ENCODE measurements at regions not wholly inside any gene's neighbourhood (a gene's known extent, or its start where the extent isn't known, plus 50 kb on each side); places are given as distances from the start of the nearest gene placed in this dataset.
A peak's percentile ranks its signal among the peaks of the same experiment; 100 is the strongest.

DNA sequence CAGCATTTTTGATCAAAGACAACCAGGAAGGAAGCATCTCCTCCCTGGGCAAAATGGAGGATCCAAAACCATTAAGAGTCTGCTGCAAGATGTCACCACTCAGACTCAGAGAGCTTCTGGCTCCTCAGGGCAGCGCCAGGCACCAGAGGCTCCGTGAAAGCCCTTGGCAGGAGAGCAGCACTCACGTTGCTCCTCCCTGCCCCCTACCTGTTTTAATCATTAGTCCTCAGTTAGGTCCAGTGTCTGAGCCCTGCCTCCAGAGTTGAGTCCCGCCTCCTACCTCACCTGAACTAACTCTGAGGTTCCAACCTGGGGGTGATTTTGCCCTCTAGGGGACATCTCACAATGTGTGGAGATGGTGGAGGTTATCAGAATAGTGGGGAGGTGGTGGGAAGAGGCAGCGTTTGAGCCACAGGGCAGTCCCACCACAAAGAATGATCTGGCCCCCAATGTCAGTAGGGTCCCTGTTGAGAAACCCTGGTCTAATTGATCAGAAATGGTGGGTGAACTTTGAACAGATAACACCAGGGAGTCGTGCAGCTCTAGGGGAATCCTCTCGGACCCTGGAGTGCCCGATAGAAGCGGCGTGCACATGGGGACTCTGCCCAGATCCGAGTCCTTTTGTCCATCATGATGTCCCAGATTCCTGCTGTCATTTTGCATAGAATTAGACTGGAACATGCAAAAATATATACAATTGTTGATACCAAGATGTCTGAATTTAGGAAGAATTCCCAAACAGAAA is 156.7 kb upstream of the DIO3 start:
- TF ChIP-seq POLR2A (IDR thresholded peaks at IDR 0.05) (no peak), CTCF (IDR thresholded peaks at IDR 0.05) (peak in 1 of 4 donors; percentile 6)
- H3K9me3 ChIP-seq, result no peaks in the 10 kb centered on the region
- intact Hi-C loops (cut with DNase I), result loop anchor here (10.0 kb wide), 2 partner anchors 70 to 150 kb away; no protein-coding TSS in a partner anchor
- no peak for DNase-seq
- peak overlapping the region; percentile 3 to 75 (median 65) for H3K27ac ChIP-seq
- no peaks in the 10 kb centered on the region for H3K36me3 ChIP-seq
- H3K27me3 ChIP-seq, result no peaks in the 10 kb centered on the region
- WGBS (ENCODE audit: insufficient coverage, low coverage, low lambda C conversion rate, missing lambda C conversion rate), result 40% methylated on average over 9 of the region's 11 CpGs
- peak; percentile 26 to 45 (median 34) for ATAC-seq
- H3K4me1 ChIP-seq, result peaks cover 0 to 15% (median 7%) of the 10 kb centered on the region in 4 donors
- H3K4me3 ChIP-seq, result no peak overlapping the region

DNA sequence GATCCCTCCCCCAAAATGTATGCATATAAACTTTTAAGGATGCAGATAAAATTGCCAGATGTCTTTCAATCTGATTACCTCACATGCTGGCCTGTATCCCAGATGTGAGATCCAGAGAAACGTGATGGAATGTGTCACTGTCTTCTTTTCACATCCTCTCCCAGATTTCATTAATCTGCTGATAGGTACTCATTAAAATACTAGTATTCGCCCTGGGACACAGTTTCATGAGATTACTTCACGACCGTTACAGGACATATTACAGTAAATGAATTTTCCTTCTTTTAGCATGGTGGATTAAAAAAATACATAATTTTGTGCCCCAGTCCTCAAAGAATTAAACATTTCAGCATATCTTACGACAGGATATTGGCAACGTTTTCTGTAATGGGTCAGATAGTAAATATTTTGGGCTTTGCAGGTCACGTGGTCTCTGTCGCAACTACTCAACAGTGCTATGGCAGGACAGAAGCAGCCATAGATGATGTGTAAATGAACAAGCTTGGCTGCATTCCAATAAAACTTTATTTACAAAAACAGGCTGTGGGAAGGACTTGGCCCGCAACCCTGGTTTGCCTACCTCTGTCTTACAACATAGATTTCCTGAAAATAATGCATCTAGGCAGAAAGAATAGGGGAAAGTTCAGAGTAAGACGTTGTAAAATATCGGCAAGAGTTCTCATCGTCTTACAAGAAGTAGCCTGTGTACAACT is 156.0 kb upstream of the DIO3 start:
- DNase-seq, result peak; percentile 73 to 89 (median 81)
- no peak for TF ChIP-seq POLR2A (IDR thresholded peaks at IDR 0.05)
- Histone ChIP-seq H3K9me3 (no peaks in the 10 kb centered on the region), H3K27ac (peak overlapping the region; percentile 34 to 85 (median 65)), H3K4me3 (peak overlapping the region in 2 of 3 donors; percentile 28 to 36), H3K27me3 (no peaks in the 10 kb centered on the region), H3K4me1 (peaks cover 0 to 15% (median 7%) of the 10 kb centered on the region in 4 donors), H3K36me3 (no peaks in the 10 kb centered on the region)
- 14% methylated on average over 12 of the region's 12 CpGs for WGBS (ENCODE audit: insufficient coverage, low coverage, low lambda C conversion rate, missing lambda C conversion rate)
- ATAC-seq, result peak; percentile 67 to 88 (median 72)
- intact Hi-C loops (cut with DNase I), result loop anchor here (10.0 kb wide), 2 partner anchors 69 to 149 kb away; no protein-coding TSS in a partner anchor

DNA sequence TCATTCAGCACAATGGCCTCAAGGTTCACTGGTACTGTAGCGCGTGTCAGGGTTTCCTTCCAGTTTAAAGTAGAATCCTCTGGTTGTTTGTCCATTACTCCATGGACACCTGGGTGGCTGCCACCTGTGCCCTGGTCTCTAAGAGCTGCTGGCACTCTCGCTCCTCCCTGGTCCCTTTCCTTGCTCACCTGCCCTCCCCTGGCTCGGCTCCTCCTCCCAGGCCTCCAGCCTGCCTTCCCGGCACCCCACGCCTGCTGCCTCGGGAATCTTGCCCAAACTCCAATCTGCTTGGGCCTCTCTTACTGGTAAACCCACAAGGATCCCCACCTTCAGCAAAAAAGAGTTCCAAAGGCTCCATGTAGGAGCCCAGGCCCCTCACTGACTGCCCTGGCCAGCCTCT is 154.4 kb upstream of the DIO3 start:
- ATAC-seq (peak in 2 of 4 donors; percentile 8 to 26), DNase-seq (no peak)
- WGBS (ENCODE audit: insufficient coverage, low coverage, low lambda C conversion rate, missing lambda C conversion rate), result 96% methylated on average over 5 of the region's 7 CpGs
- no peak overlapping the region for H3K27ac ChIP-seq
- no peaks in the 10 kb centered on the region for H3K9me3 ChIP-seq
- peaks cover 0 to 15% (median 7%) of the 10 kb centered on the region in 4 donors for H3K4me1 ChIP-seq
- no peak overlapping the region for H3K4me3 ChIP-seq
- no peaks in the 10 kb centered on the region for H3K27me3 ChIP-seq
- no peaks in the 10 kb centered on the region for H3K36me3 ChIP-seq
- no peak for TF ChIP-seq POLR2A (IDR thresholded peaks at IDR 0.05)
- TF ChIP-seq CTCF (IDR thresholded peaks at IDR 0.05), result no peak
- intact Hi-C loops (cut with DNase I), result loop anchor here (10.0 kb wide), 2 partner anchors 68 to 148 kb away; no protein-coding TSS in a partner anchor

DNA sequence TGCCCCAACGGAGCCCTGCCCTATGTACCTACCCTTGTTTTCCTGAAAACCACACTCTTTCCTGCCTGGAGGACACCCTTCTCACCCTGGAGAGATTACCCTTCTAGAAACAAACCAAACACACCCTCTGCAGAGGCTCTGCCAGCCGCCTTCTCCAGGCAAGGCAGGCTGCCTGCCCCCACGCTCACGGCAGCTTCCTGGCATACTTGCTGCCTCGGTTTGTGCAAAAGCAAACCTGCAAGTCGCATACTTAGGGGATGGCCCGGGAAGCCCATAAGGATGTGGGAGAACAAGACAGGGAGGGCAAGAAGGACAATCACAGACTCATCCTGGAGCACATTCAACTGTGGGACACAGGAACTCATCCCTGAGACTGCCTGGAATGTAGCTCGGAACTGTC is 154.0 kb upstream of the DIO3 start:
- Histone ChIP-seq H3K4me1 (peaks cover 0 to 15% (median 7%) of the 10 kb centered on the region in 4 donors), H3K4me3 (no peak overlapping the region), H3K27ac (no peak overlapping the region), H3K27me3 (no peaks in the 10 kb centered on the region), H3K9me3 (no peaks in the 10 kb centered on the region), H3K36me3 (no peaks in the 10 kb centered on the region)
- TF ChIP-seq POLR2A (IDR thresholded peaks at IDR 0.05) (no peak), CTCF (IDR thresholded peaks at IDR 0.05) (no peak)
- DNase-seq (no peak), ATAC-seq (no peak)
- 100% methylated on average over 1 of the region's 8 CpGs for WGBS (ENCODE audit: insufficient coverage, low coverage, low lambda C conversion rate, missing lambda C conversion rate)
- intact Hi-C loops (cut with DNase I), result loop anchor here (10.0 kb wide), 2 partner anchors 67 to 147 kb away; no protein-coding TSS in a partner anchor

Measured in right lobe of liver (tissue), 6 donors.